Fibroblast of mammary gland (primary cell): ENCODE measurements at regions not wholly inside any gene's neighbourhood (a gene's known extent, or its start where the extent isn't known, plus 50 kb on each side); places are given as distances from the start of the nearest gene placed in this dataset.
"Not testable (repeated sequence)": the region's sequence is repeated elsewhere in the genome, so short reads cannot be mapped to it uniquely, and the experiment has no call there.

ENCODE experiments used
- DNase-seq: peaks from one replicate; pipeline ENCODE4 v3.0.0-alpha.2; 2010; ENCODE audit warnings: low read depth
- H3K4me3 ChIP-seq: 2 replicates; pipeline ENCODE4 v1.5.1; 2011; ENCODE audit warnings: low read depth, mild to moderate bottlenecking, low read length, moderate library complexity; ENCODE audit not compliant: control insufficient read depth
- CTCF ChIP-seq: conservative IDR thresholded peaks from 2 replicates; pipeline ENCODE4 v1.5.1; 2011; ENCODE audit warnings: low read depth, low read length, inconsistent platforms; ENCODE audit not compliant: control insufficient read depth, insufficient read depth

GRCh38 chr7:68224041-68224741 is 1227.6 kb downstream of the TYW1 start:
- DNase-seq, result no peak
- no peak overlapping the region for H3K4me3 ChIP-seq
- TF ChIP-seq CTCF, result no peak

- DNase-seq, H3K4me3 ChIP-seq: not testable (repeated sequence)
Measured at GRCh38 chr7:68231011-68231410, 1234.4 kb downstream of the TYW1 start.

GRCh38 chr7:68235937-68236336 is 1239.3 kb downstream of the TYW1 start:
- DNase-seq, result no peak
- TF ChIP-seq CTCF, result no peak

GRCh38 chr7:68238204-68238805 is 1241.7 kb downstream of the TYW1 start:
- DNase-seq, result no peak
- H3K4me3 ChIP-seq, result no peak overlapping the region
- TF ChIP-seq CTCF, result no peak

More at GRCh38 chr7:68235937-68236336, 1239.3 kb downstream of the TYW1 start:
- no peak overlapping the region for H3K4me3 ChIP-seq

GRCh38 chr7:68243128-68243527 is 1246.5 kb downstream of the TYW1 start:
- no peak for TF ChIP-seq CTCF
- no peak for DNase-seq
- no peak overlapping the region for H3K4me3 ChIP-seq

- no peak overlapping the region for H3K4me3 ChIP-seq
- no peak for DNase-seq
- no peak for TF ChIP-seq CTCF
Measured at GRCh38 chr7:68244389-68244788, 1247.8 kb downstream of the TYW1 start.

- TF ChIP-seq CTCF, result no peak
- no peak for DNase-seq
- H3K4me3 ChIP-seq, result no peak overlapping the region
Measured at GRCh38 chr7:68245688-68246087, 1249.1 kb downstream of the TYW1 start.
